Midbrain (tissue), 1 donor: ENCODE measurements at regions not wholly inside any gene's neighbourhood (a gene's known extent, or its start where the extent isn't known, plus 50 kb on each side); places are given as distances from the start of the nearest gene placed in this dataset.
"Not testable (repeated sequence)": the region's sequence is repeated elsewhere in the genome, so short reads cannot be mapped to it uniquely, and the experiment has no call there.

Experiments
- DNase-seq: peaks from one replicate; lab custom pipeline; 2025; lab: John Stamatoyannopoulos, UW

GRCh38 chr1:29772584-29773100 is 536.3 kb downstream of the PTPRU start:
- no peak for DNase-seq

GRCh38 chr1:29767769-29768425 is 531.6 kb downstream of the PTPRU start:
- no peak for DNase-seq

GRCh38 chr1:29767088-29767685 is 530.9 kb downstream of the PTPRU start:
- no peak for DNase-seq

- DNase-seq: no peak
Observed at GRCh38 chr1:29762635-29763034, 526.3 kb downstream of the PTPRU start.

- no peak for DNase-seq
Observed at GRCh38 chr1:29761159-29761928, 525.0 kb downstream of the PTPRU start.

GRCh38 chr1:29760067-29760564 is 523.8 kb downstream of the PTPRU start:
- DNase-seq: no peak

- no peak for DNase-seq
Observed at GRCh38 chr1:29758781-29759499, 522.6 kb downstream of the PTPRU start.

- no peak for DNase-seq
Observed at GRCh38 chr1:29757866-29758780, 521.8 kb downstream of the PTPRU start.

GRCh38 chr1:29756901-29757725 is 520.8 kb downstream of the PTPRU start:
- no peak for DNase-seq

GRCh38 chr1:29756498-29756897 is 520.2 kb downstream of the PTPRU start:
- no peak for DNase-seq

GRCh38 chr1:29756085-29756484 is 519.8 kb downstream of the PTPRU start:
- no peak for DNase-seq

GRCh38 chr1:29755412-29756015 is 519.2 kb downstream of the PTPRU start:
- not testable (repeated sequence) for DNase-seq

- peak; percentile 6 for DNase-seq
Observed at GRCh38 chr1:29754573-29755375, 518.5 kb downstream of the PTPRU start.

GRCh38 chr1:29753771-29754572 is 517.6 kb downstream of the PTPRU start:
- no peak for DNase-seq

GRCh38 chr1:29753244-29753643 is 516.9 kb downstream of the PTPRU start:
- DNase-seq: no peak

GRCh38 chr1:29752141-29752540 is 515.8 kb downstream of the PTPRU start:
- DNase-seq: no peak

- peak; percentile 4 for DNase-seq
Observed at GRCh38 chr1:29749024-29749945, 513.0 kb downstream of the PTPRU start.
